ENCODE measurements at regions not wholly inside any gene's neighbourhood (a gene's known extent, or its start where the extent isn't known, plus 50 kb on each side); places are given as distances from the start of the nearest gene placed in this dataset.
"Not testable (repeated sequence)": the region's sequence is repeated elsewhere in the genome, so short reads cannot be mapped to it uniquely, and the experiment has no call there.

DNA sequence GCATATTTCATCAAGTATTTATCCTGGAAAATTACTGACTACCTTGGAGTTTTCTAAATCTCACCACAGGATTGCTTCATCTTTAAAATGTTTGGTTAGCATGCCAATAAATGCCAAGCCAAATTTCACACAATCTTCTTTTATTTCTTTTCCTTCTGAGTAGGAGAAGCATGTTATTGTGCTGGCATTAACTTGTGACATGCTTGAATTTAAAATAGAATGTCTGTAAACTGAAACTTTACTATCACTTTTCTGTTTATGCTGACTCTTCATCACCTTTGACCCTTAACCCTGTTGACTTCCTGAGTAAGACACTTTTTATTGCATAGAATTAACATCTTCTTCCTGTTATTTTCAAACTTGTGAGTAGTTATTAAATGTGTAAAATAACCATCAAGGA is 56.2 kb upstream of the LRRTM4 start:
- Mint-ChIP-seq H3K9me3 (peaks cover 0 to 5% of the 10 kb centered on the region in 2 donors), H3K27me3 (no peaks in the 10 kb centered on the region), H3K27ac (no peak overlapping the region), H3K4me3 (no peak overlapping the region), H3K4me1 (no peaks in the 10 kb centered on the region)
- no peak for DNase-seq
- ATAC-seq, result no peak

DNA sequence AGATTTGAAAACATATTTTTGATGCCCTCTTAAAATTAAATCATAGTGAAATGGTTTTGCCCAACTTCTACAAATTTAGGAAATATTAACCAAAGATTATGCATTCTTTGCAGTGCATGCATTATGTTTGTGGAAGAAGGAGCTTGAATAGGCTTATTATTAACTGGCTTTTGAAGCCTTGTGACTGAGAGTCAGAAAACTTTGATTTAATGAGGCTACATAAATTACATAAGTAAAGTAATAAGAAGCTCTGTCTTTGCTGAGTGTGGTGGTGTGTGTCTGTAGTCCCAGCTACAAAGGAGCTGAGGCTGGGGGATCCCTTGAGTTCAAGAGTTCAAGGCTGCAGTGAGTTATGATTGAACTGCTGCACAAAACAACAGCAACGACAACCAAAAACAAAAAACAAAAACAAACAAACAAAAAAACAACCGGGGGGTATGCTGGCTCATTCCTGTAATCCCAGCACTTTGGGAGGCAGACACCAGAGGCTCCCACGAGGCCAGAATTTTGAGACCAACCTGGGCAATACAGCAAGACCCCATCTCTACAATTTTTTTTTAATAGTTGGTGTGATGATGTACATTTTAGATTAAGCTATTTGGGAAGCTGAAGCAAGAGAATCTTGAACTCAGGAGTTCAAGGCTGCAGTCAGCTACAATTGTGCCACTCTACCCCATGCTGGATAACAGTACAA is 57.0 kb upstream of the LRRTM4 start:
- no peaks in the 10 kb centered on the region for H3K27me3 Mint-ChIP-seq
- no peaks in the 10 kb centered on the region for H3K4me1 Mint-ChIP-seq

DNA sequence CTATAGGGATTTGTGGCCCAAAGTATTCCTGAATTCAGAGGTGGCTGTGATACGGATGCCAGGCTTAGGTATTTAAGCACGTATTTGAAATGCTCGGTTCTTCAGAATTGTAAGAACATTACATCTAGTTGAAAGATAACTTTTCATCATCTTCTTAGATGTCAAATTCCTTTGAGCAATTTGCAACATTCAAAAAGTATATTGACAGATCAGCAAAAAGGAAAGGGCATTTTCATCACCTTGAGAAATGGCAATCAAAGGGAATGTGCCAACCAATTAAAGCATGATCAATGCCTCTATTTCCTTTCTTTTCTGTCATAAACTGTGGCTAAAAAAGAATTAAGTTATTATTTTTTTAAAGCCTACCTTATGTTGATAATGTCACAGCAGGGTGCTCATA is 66.3 kb upstream of the LRRTM4 start:
- Mint-ChIP-seq H3K4me3 (no peak overlapping the region), H3K9me3 (peaks cover 8 to 18% of the 10 kb centered on the region in 2 donors), H3K27ac (no peak overlapping the region), H3K4me1 (no peaks in the 10 kb centered on the region), H3K27me3 (no peaks in the 10 kb centered on the region)
- ATAC-seq (no peak), DNase-seq (no peak)

More for the DNA sequence above, 57.0 kb upstream of the LRRTM4 start:
- no peak overlapping the region for H3K27ac Mint-ChIP-seq
- H3K9me3 Mint-ChIP-seq, result peaks cover 9 to 12% of the 10 kb centered on the region in 2 donors
- DNase-seq (no peak), ATAC-seq (no peak)
- H3K4me3 Mint-ChIP-seq, result no peak overlapping the region

DNA sequence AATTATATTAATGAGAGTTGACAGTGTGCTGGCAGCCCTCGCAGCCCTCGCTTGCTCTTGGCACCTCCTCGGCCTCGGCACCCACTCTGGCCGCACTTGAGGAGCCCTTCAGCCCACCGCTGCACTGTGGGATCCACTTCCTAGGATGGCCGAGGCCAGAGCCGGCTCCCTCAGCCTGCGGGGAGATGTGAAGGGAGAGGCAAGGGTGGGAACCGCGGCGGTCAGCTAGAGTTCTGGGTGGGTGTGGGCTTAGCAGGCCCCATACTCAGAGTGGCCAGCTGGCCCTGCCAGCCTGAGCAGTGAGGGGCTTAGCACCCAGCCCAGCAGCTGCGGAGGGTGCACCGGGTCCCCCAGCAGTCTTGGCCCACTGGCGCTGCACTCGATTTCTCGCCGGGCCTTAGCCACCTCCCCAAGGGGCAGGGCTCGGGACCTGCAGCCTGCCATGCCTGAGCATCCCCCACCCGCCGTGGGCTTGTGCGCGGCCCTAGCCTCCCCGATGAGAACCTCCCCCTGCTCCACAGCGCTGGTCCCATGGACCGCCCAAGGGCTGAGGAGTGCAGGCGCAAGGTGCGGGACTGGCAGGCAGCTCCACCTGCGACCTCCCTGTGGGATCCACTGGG is 68.2 kb upstream of the LRRTM4 start:
- Mint-ChIP-seq H3K9me3 (peaks cover 4 to 16% of the 10 kb centered on the region in 2 donors), H3K4me1 (no peaks in the 10 kb centered on the region)
- ATAC-seq, result no peak

DNA sequence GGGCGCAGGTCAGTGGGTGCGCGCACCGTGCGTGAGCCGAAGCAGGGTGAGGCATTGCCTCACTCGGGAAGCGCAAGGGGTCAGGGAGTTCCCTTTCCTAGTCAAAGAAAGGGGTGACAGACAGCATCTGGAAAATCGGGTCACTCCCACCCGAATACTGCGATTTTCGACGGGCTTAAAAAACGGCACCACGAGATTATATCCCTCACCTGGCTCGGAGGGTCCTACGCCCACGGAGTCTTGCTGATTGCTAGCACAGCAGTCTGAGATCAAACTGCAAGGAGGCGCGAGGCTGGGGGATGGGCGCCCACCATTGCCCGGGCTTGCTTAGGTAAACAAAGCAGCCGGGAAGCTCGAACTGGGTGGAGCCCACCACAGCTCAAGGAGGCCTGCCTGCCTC is 70.8 kb upstream of the LRRTM4 start:
- not testable (repeated sequence) for H3K4me1 Mint-ChIP-seq, H3K27ac Mint-ChIP-seq, ATAC-seq, H3K27me3 Mint-ChIP-seq, H3K4me3 Mint-ChIP-seq, DNase-seq
- H3K9me3 Mint-ChIP-seq, result peaks cover 4 to 16% of the 10 kb centered on the region in 2 donors

More for the DNA sequence above, 68.2 kb upstream of the LRRTM4 start:
- no peak overlapping the region for H3K4me3 Mint-ChIP-seq
- DNase-seq, result no peak
- no peak overlapping the region for H3K27ac Mint-ChIP-seq
- no peaks in the 10 kb centered on the region for H3K27me3 Mint-ChIP-seq

DNA sequence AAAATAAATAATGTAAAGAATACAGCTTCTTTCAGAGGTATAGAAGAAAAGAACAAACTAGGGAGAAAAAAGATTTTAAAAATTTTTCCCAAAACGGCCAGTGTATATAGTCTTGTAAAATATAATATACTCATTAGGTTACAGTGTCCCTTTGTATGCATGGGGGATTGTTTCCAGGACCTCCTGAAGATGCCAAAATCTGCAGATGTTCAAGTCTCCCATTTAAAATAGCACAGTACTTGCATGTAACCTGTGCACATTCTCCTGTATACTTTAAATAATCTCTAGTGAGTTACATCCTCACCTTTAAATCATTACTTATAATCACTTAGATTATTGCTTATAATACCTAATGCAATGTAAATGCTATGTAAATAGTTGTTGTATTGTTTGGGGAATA is 80.6 kb upstream of the LRRTM4 start:
- Mint-ChIP-seq H3K27ac (no peak overlapping the region), H3K4me1 (no peaks in the 10 kb centered on the region), H3K4me3 (no peak overlapping the region), H3K27me3 (no peaks in the 10 kb centered on the region), H3K9me3 (peaks cover 14% of the 10 kb centered on the region in 2 donors)
- DNase-seq (no peak), ATAC-seq (no peak)

DNA sequence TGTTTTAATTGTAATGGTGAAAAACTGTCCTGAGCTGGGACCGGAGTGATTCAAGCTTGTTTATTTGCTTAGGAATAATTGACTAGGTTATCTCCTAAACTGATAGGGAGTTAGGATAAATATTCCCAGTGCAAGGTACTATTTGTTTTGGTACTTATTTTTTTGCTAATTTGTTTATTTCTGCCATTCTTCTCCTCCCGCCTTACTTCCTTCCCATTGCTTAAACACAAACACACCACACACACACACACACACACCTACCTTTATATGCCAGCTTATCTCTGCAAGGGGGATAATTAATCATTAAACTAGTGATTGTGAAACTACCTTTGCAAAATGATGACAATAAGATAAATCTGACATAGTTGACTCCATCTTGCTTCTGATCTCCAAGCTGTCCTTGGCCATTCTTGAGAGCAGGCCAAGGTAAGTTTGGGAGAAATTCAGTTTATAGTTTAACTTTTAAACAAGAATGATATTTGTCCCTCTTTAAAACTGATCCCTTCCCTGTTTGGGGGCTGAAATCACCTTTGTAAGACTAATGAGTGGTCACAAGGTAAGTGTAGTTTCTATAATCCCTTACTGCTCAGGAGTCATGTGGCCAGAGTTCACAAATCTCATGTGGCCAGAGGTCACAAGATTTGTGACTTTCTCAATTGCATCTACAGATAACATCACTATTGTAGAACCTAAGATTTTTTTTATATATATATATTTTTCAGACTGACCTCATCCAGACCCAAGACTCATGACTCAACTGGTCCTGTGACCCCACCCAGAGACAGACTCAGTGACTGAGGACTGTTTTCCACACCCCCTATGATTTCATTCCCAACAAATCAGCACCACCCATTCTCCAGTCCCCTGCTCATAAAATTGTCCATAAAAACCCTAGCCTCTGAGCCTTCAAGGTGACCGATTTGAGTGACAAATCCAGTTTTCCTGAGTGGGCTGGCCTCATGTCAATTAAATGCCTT is 83.1 kb upstream of the LRRTM4 start:
- no peak for ATAC-seq
- H3K9me3 Mint-ChIP-seq, result peaks cover 8 to 17% of the 10 kb centered on the region in 2 donors
- H3K27ac Mint-ChIP-seq, result no peak overlapping the region
- DNase-seq, result no peak
- H3K4me1 Mint-ChIP-seq, result no peaks in the 10 kb centered on the region
- no peaks in the 10 kb centered on the region for H3K27me3 Mint-ChIP-seq
- no peak overlapping the region for H3K4me3 Mint-ChIP-seq

DNA sequence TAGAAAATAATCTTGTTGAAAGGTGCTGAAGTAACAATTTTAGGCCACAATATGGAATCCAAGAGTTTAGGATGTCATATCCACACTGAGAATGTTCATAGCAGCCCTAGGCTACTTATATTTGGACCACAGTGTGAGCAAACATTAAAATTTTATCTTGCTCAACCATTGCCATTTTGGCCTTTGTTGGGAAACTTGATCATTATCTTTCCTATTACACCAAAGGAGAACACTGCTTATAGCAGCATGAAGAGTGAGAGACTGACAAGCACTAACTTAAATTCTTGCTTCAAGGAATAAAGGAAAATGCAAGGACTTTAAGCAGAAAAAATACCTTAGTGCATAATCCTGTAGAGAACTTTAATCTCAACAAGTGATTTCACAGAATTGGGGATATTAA is 86.3 kb upstream of the LRRTM4 start:
- ATAC-seq, result no peak
- no peak for DNase-seq
- Mint-ChIP-seq H3K4me1 (no peaks in the 10 kb centered on the region), H3K27ac (no peak overlapping the region), H3K4me3 (no peak overlapping the region), H3K9me3 (peaks cover 6 to 40% of the 10 kb centered on the region in 2 donors), H3K27me3 (no peaks in the 10 kb centered on the region)

DNA sequence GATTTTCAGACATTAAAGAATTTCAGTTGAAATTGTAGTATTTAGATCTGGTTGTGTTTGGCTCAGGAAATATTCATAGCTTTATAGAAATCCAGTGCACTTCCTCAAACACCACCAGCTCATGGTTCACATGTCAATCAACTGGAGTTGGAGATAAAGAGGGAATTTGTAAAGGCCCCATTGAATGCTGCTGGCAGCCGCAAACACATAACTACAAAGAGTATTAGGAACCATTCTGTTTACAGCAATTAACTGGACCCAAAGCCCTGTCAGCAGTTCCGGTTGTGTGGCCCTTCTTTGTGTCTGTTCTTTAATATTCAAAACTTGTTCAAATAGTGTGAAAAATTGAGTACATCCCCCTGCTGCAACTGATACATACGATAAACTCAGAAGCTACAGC is 107.4 kb upstream of the LRRTM4 start:
- no peaks in the 10 kb centered on the region for H3K4me1 Mint-ChIP-seq
- H3K9me3 Mint-ChIP-seq, result peaks cover 0 to 23% of the 10 kb centered on the region in 2 donors
- no peak for ATAC-seq
- DNase-seq, result no peak
- no peak overlapping the region for H3K27ac Mint-ChIP-seq
- H3K27me3 Mint-ChIP-seq, result no peaks in the 10 kb centered on the region
- no peak overlapping the region for H3K4me3 Mint-ChIP-seq

DNA sequence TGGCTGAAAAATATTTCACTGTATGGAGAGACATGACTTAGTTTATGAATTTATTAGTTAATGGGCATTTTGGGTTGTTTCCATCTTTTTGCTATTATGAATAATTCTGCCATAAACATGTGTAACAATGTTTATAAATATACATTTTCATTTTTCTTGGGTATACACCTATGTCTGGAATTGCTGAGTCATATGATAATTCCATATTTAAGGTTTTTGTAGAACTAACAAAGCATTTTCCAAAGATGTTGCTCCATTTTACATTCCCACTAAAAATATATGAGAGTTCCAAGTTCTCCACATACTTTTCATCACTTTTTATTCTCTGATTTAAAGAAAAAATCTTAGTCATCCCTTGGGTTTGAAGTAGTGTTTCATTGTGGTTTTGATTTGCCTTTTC is 108.8 kb upstream of the LRRTM4 start:
- H3K9me3 Mint-ChIP-seq, result peaks cover 0 to 29% of the 10 kb centered on the region in 2 donors
- ATAC-seq (no peak), DNase-seq (no peak)
- no peak overlapping the region for H3K27ac Mint-ChIP-seq
- no peaks in the 10 kb centered on the region for H3K27me3 Mint-ChIP-seq
- no peaks in the 10 kb centered on the region for H3K4me1 Mint-ChIP-seq
- no peak overlapping the region for H3K4me3 Mint-ChIP-seq

DNA sequence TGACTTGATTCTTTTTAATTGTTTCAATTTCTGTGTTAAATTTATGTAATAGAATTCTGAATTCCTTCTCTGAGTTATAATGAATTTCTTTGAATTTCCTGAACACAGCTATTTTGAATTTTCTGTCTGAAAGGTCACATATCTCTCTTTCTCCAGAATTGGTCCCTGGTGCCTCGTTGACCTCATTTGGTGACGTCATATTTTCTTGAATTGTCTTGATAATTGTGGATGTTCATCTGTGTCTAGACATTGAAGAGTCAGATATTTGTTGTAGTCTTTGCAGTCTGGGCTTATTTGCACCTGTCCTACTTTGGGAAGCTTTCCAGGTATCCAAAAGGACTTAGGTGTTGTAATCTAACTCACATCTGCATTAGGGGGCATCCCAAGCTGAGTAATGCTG is 111.4 kb upstream of the LRRTM4 start:
- no peak overlapping the region for H3K4me3 Mint-ChIP-seq
- H3K4me1 Mint-ChIP-seq, result no peaks in the 10 kb centered on the region
- DNase-seq, result no peak
- H3K27ac Mint-ChIP-seq, result no peak overlapping the region
- no peaks in the 10 kb centered on the region for H3K27me3 Mint-ChIP-seq
- H3K9me3 Mint-ChIP-seq, result peaks cover 10 to 36% of the 10 kb centered on the region in 2 donors
- ATAC-seq, result no peak

DNA sequence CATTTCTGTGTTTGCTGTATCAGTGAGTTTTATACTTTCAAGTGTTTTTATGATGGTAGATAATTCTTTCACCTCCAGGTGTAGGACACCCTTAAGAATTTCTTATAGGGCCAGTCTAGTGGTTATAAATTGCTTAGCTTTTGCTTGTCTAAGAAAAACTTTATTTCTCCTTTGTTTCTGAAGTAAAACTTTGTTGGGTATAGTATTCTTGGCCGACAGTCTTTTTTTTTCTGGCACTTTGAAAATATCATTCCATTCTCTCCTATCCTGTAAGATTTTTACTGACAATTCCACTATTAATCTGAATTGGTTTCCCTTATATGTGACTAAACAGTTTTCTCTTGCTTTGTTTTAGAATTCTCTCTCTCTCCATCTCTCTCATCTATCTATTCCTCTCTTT is 118.7 kb upstream of the LRRTM4 start:
- H3K4me1 Mint-ChIP-seq, result no peaks in the 10 kb centered on the region
- DNase-seq (no peak), ATAC-seq (no peak)
- no peaks in the 10 kb centered on the region for H3K27me3 Mint-ChIP-seq
- H3K27ac Mint-ChIP-seq, result no peak overlapping the region
- H3K9me3 Mint-ChIP-seq, result peaks cover 16 to 31% of the 10 kb centered on the region in 2 donors
- no peak overlapping the region for H3K4me3 Mint-ChIP-seq

DNA sequence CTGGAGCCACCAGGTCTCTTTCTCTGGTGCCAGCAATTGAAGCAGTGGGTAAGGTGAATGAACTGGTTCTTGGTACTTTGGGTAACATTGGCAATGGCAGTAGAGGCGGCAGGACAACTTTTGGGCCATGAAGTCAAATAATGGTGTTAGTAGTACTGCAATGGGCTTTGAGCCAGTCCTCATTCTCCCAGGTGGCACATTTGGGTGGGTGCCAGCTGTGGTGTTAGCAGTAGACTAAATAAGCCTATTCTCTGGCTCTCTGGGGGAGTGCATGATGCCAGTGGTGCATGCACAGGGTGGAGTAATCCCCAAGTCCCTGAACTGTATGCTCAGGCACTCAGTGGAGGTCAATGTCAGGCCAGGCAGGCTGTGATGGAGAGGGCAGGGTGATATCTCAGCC is 120.2 kb upstream of the LRRTM4 start:
- Mint-ChIP-seq H3K27me3 (no peaks in the 10 kb centered on the region), H3K27ac (no peak overlapping the region)
- ATAC-seq, result no peak

DNA sequence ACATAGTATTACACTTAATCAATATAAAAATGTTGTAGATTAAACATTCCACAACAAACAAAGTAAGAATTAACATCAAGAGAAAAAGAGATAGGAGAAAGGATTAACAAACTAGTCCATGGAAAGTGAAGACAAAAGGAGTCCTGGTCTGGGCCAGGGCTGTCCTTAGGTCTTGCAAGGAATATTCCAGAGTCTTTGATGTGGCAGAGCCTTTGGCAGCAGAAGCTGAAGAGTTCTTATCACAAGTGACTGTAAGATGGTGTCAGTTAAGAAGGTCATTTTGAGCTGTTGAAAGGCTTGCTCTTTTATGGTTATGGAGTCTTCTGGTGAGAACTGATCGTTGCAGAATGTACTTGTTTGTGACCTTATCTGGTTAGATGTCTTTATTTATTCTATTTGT is 127.7 kb upstream of the LRRTM4 start:
- Mint-ChIP-seq H3K4me3 (no peak overlapping the region), H3K27ac (no peak overlapping the region), H3K4me1 (no peaks in the 10 kb centered on the region), H3K27me3 (no peaks in the 10 kb centered on the region), H3K9me3 (peaks cover 0 to 16% of the 10 kb centered on the region in 2 donors)
- ATAC-seq (no peak), DNase-seq (no peak)

More for the DNA sequence above, 120.2 kb upstream of the LRRTM4 start:
- Mint-ChIP-seq H3K4me1 (no peaks in the 10 kb centered on the region), H3K4me3 (no peak overlapping the region), H3K9me3 (peaks cover 7 to 24% of the 10 kb centered on the region in 2 donors)
- no peak for DNase-seq

DNA sequence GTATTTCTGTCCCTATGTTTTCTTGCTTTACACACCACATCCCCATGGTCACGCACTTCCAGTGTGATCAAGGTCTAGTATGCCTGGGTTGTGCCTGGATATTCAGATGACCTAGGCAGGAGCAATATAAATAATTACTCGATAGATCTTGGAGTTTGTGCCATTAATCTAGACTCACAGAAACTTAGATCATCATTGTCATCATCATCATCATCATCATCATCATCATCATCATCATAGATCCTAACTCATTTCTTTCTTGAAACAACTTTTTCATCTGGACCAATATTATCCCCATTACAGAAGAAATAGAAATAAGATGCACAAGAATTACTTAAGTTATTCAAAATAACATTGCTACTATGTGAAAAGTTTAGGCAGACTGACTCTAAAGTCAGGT is 130.3 kb upstream of the LRRTM4 start:
- H3K27ac Mint-ChIP-seq, result no peak overlapping the region
- peaks cover 4 to 24% of the 10 kb centered on the region in 2 donors for H3K9me3 Mint-ChIP-seq
- H3K27me3 Mint-ChIP-seq, result no peaks in the 10 kb centered on the region
- H3K4me1 Mint-ChIP-seq, result no peaks in the 10 kb centered on the region
- no peak for ATAC-seq
- DNase-seq, result no peak
- H3K4me3 Mint-ChIP-seq, result no peak overlapping the region

DNA sequence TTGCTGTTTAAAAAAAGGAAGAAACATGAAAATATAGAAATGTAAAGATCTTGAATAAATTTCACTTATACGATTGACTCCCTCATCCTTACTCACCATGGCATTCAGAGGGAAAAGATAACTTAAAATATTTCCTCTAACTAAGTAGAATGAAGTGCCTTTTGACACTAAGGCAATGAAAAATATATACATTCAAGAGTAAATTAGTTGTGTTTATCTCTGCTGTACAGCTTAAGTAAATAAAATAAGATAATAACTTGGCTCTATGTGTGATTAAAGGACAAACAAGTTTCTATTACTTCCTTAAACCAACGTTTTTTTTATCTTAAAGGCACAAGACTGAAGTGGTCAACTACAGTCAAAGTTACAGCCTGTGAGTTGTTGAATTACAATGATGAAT is 142.3 kb upstream of the LRRTM4 start:
- no peaks in the 10 kb centered on the region for H3K9me3 Mint-ChIP-seq
- no peak for DNase-seq
- H3K27me3 Mint-ChIP-seq, result no peaks in the 10 kb centered on the region
- H3K27ac Mint-ChIP-seq, result no peak overlapping the region
- no peak for ATAC-seq
- H3K4me1 Mint-ChIP-seq, result no peaks in the 10 kb centered on the region
- no peak overlapping the region for H3K4me3 Mint-ChIP-seq
